Erythroblast (primary cell): ENCODE measurements at regions not wholly inside any gene's neighbourhood (a gene's known extent, or its start where the extent isn't known, plus 50 kb on each side); places are given as distances from the start of the nearest gene placed in this dataset.

Source experiments
- GATA1 ChIP-seq: IDR thresholded peaks from 2 replicates; pipeline ENCODE4 v1.6.1; 2011; ENCODE audit warnings: low read depth, mild to moderate bottlenecking, control low read depth, low read length, moderate library complexity
- POLR2A ChIP-seq: IDR thresholded peaks from 2 replicates; pipeline ENCODE4 v1.6.1; 2011; ENCODE audit warnings: mild to moderate bottlenecking, low read length

- TF ChIP-seq POLR2A (no peak), GATA1 (no peak)
These were observed 1015.1 kb upstream of the PIK3C3 start for GRCh38 chr18:40939656-40940515.
